ENCODE measurements at regions not wholly inside any gene's neighbourhood (a gene's known extent, or its start where the extent isn't known, plus 50 kb on each side); places are given as distances from the start of the nearest gene placed in this dataset.

DNA sequence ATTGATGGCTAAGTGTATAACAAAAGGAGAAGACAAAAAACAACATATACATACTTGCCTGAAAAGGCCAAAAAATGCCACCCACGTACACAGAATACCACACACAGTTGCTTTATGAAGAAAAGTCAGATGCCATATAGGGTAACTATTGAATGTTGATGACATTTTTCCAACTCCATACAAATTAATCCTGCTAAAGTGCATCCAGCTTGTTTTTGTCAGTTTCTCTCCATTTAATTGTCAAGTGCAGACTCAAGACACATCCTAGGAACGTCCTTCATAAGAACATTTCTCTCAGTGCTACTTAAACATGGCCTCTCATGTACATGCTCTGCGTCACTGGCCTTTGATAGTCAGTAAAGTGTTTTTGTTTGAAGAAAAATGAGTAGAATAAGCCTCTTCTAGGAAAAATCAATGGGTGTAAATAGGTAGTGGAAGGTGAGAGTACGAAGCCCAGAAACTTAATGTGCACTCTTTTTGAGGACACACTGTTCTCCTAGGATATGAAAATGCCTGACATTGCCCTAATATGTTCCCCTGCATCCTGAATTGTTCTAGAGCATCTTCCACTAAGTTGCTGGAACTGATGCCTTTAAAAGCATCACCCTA is 267.4 kb upstream of the ATP11B start:
- Histone ChIP-seq H3K27ac (ENCODE audit: low read length in 2 of 2) (no peak overlapping the region), H3K79me2 (ENCODE audit: control insufficient read depth, insufficient read depth, low read length) (no peaks in the 10 kb centered on the region), H2AFZ (ENCODE audit: insufficient read depth, low read depth, low read length, poor library complexity, severe bottlenecking) (no peak overlapping the region), H3K9ac (ENCODE audit: low read length) (no peak overlapping the region), H3K36me3 (replicated peaks in 1 of 2; ENCODE audit: control extremely low read depth in 1 of 2, control insufficient read depth in 1 of 2, extremely low read depth in 1 of 2, insufficient read depth in 2 of 2, low read length in 1 of 2) (no peaks in the 10 kb centered on the region), H3K4me3 (ENCODE audit: control extremely low read depth in 1 of 5, extremely low read depth in 1 of 5, insufficient read depth in 1 of 5, low read depth in 2 of 5, low read length in 4 of 5) (no peak overlapping the region), H4K20me1 (ENCODE audit: control insufficient read depth, insufficient read depth, low read length, poor library complexity, severe bottlenecking) (no peaks in the 10 kb centered on the region), H3K4me1 (ENCODE audit: control insufficient read depth in 2 of 2, insufficient read depth in 2 of 2, low read length in 2 of 2) (no peaks in the 10 kb centered on the region), H3K27me3 (replicated peaks in 1 of 4; ENCODE audit: control extremely low read depth in 1 of 4, control insufficient read depth in 3 of 4, insufficient read depth in 4 of 4, low read length in 3 of 4) (no peaks in the 10 kb centered on the region), H3K4me2 (replicated peaks; ENCODE audit: low read depth, low read length, poor library complexity, severe bottlenecking) (no peak overlapping the region), H3K9me3 (ENCODE audit: control extremely low read depth in 1 of 3, control insufficient read depth in 2 of 3, insufficient read depth in 1 of 3, low read length in 2 of 3) (peaks cover 0 to 2% (median 0%) of the 10 kb centered on the region in 3 donors)
- ChIA-PET CTCF (no interaction called here), POLR2A (no interaction called here)
- H3K9me3 Mint-ChIP-seq (ENCODE audit: insufficient read depth), result no peaks in the 10 kb centered on the region
- H3K27me3 Mint-ChIP-seq, result peaks cover 4% of the 10 kb centered on the region
- TF ChIP-seq, protein P1, sequence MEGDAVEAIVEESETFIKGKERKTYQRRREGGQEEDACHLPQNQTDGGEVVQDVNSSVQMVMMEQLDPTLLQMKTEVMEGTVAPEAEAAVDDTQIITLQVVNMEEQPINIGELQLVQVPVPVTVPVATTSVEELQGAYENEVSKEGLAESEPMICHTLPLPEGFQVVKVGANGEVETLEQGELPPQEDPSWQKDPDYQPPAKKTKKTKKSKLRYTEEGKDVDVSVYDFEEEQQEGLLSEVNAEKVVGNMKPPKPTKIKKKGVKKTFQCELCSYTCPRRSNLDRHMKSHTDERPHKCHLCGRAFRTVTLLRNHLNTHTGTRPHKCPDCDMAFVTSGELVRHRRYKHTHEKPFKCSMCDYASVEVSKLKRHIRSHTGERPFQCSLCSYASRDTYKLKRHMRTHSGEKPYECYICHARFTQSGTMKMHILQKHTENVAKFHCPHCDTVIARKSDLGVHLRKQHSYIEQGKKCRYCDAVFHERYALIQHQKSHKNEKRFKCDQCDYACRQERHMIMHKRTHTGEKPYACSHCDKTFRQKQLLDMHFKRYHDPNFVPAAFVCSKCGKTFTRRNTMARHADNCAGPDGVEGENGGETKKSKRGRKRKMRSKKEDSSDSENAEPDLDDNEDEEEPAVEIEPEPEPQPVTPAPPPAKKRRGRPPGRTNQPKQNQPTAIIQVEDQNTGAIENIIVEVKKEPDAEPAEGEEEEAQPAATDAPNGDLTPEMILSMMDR (IDR thresholded peaks at IDR 0.05), result no peak
- no peak for TF ChIP-seq EZH2 (IDR thresholded peaks at IDR 0.05; ENCODE audit: borderline replicate concordance, insufficient read depth, low read depth, low read length, poor library complexity, severe bottlenecking)
- WGBS (ENCODE audit: insufficient coverage), result 100% methylated on average over 1 of the region's 4 CpGs
- DNase-seq, result no peak
- no peak overlapping the region for H3K27ac Mint-ChIP-seq
- H3K4me1 Mint-ChIP-seq, result no peaks in the 10 kb centered on the region
- intact Hi-C loops (cut with micrococcal nuclease), result no loop called here
- no peak for ATAC-seq (ENCODE audit: low read depth)
- no peak overlapping the region for H3K4me3 Mint-ChIP-seq

DNA sequence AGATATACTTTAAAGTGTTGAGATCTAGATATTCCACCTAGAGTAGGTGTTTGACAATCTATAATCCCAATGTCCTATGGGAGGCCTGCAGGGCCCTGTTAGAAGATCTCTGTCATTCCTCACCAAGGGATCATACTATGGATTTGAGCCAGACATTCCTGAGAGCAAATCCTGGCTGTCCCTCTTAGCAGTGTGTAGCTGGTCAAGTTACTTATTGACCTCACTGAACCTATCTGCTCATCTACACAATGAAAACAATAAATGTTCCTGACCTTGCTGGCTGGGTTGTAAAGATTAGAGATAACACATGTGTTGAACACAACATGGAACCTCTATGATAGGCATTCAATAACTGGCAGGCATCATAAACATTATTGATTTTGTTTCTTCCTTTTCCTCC is 265.6 kb upstream of the ATP11B start:
- intact Hi-C loops (cut with micrococcal nuclease), result no loop called here

More for the DNA sequence above, 265.6 kb upstream of the ATP11B start:
- CTCF ChIA-PET, result no interaction called here
- H3K36me3 ChIP-seq (replicated peaks in 1 of 2; ENCODE audit: control extremely low read depth in 1 of 2, control insufficient read depth in 1 of 2, extremely low read depth in 1 of 2, insufficient read depth in 2 of 2, low read length in 1 of 2), result no peaks in the 10 kb centered on the region
- peaks cover 0 to 2% (median 0%) of the 10 kb centered on the region in 3 donors for H3K9me3 ChIP-seq (ENCODE audit: control extremely low read depth in 1 of 3, control insufficient read depth in 2 of 3, insufficient read depth in 1 of 3, low read length in 2 of 3)
- H3K4me1 ChIP-seq (ENCODE audit: control insufficient read depth in 2 of 2, insufficient read depth in 2 of 2, low read length in 2 of 2), result no peaks in the 10 kb centered on the region
- H3K27me3 ChIP-seq (replicated peaks in 1 of 4; ENCODE audit: control extremely low read depth in 1 of 4, control insufficient read depth in 3 of 4, insufficient read depth in 4 of 4, low read length in 3 of 4), result no peaks in the 10 kb centered on the region
- ATAC-seq (ENCODE audit: low read depth), result no peak
- Mint-ChIP-seq H3K27ac (no peak overlapping the region), H3K4me3 (no peak overlapping the region), H3K27me3 (peaks cover 4% of the 10 kb centered on the region), H3K4me1 (no peaks in the 10 kb centered on the region), H3K9me3 (ENCODE audit: insufficient read depth) (no peaks in the 10 kb centered on the region)
- no peak overlapping the region for H3K4me2 ChIP-seq (replicated peaks; ENCODE audit: low read depth, low read length, poor library complexity, severe bottlenecking)
- no peaks in the 10 kb centered on the region for H3K79me2 ChIP-seq (ENCODE audit: control insufficient read depth, insufficient read depth, low read length)
- H3K27ac ChIP-seq (ENCODE audit: low read length in 2 of 2), result no peak overlapping the region
- DNase-seq, result no peak
- TF ChIP-seq EZH2 (IDR thresholded peaks at IDR 0.05; ENCODE audit: borderline replicate concordance, insufficient read depth, low read depth, low read length, poor library complexity, severe bottlenecking), result no peak
- TF ChIP-seq, protein P1 (IDR thresholded peaks at IDR 0.05), result no peak
- H3K4me3 ChIP-seq (ENCODE audit: control extremely low read depth in 1 of 5, extremely low read depth in 1 of 5, insufficient read depth in 1 of 5, low read depth in 2 of 5, low read length in 4 of 5), result no peak overlapping the region
- H3K9ac ChIP-seq (ENCODE audit: low read length), result no peak overlapping the region
- no peak overlapping the region for H2AFZ ChIP-seq (ENCODE audit: insufficient read depth, low read depth, low read length, poor library complexity, severe bottlenecking)
- POLR2A ChIA-PET, result no interaction called here
- H4K20me1 ChIP-seq (ENCODE audit: control insufficient read depth, insufficient read depth, low read length, poor library complexity, severe bottlenecking), result no peaks in the 10 kb centered on the region
